Esophagus squamous epithelium (tissue), 5 donors: ENCODE measurements at regions not wholly inside any gene's neighbourhood (a gene's known extent, or its start where the extent isn't known, plus 50 kb on each side); places are given as distances from the start of the nearest gene placed in this dataset.

Experiments
- DNase-seq: peaks from one replicate; lab custom pipeline; 2025; lab: John Stamatoyannopoulos, UW
- H3K27ac ChIP-seq, 4 donors: fragments of 200-600 bp; sonication (generic); one replicate each; pipeline ENCODE4 v1.5.1; 2016 to 2019; ENCODE audit warnings: mild to moderate bottlenecking in 1 of 4
- H3K27me3 ChIP-seq, 4 donors: fragments of 200-600 bp; sonication (generic); 1 replicate in 3 of 4; 2 replicates in 1 of 4; pipeline versions ENCODE4 v1.5.1 to v1.6.0; 2017 to 2021; ENCODE audit warnings: antibody characterized with exemption in 1 of 4
- H3K36me3 ChIP-seq, 3 donors: fragments of 200-600 bp; sonication (generic); one replicate each; pipeline ENCODE4 v1.5.1; 2016 to 2019
- H3K4me1 ChIP-seq, 3 donors: fragments of 200-600 bp; sonication (generic); one replicate each; pipeline ENCODE4 v1.5.1; 2017 to 2019
- H3K4me3 ChIP-seq, 4 donors: fragments of 200-600 bp; sonication (generic); 1 replicate in 3 of 4; 2 replicates in 1 of 4; pipeline ENCODE4 v1.5.1; 2016 to 2019; ENCODE audit warnings: mild to moderate bottlenecking in 2 of 4, moderate library complexity in 1 of 4
- H3K9me3 ChIP-seq, 3 donors: fragments of 200-600 bp; sonication (generic); one replicate each; pipeline ENCODE4 v1.5.1; 2016 to 2019
- POLR2A ChIP-seq, 4 donors: fragments of 450-650 bp; IDR thresholded peaks; one replicate each; pipeline ENCODE4 v1.6.1; 2017; ENCODE audit warnings: antibody characterized with exemption in 4 of 4, mild to moderate bottlenecking in 4 of 4, moderate library complexity in 3 of 4
- WGBS, 2 donors: methylation state at CpG; one replicate each; pipeline ENCODE4 v1.1.5; 2018; 5-methylcytosine and 5-hydroxymethylcytosine counted together
- intact Hi-C: fragments of 100-400 bp; cut with DNase I; formaldehyde crosslinking; loops from one replicate; pipeline ENCODE4 v1.15.0; 2022
- TF ChIP-seq, protein P1 (sequence below), 6 experiments: fragments of 450-650 bp in 4 of 6; fragments of 200-600 bp in 2 of 6; sonication (generic) in 2 of 6; IDR thresholded peaks; one replicate each; pipeline ENCODE4 v1.5.1; 2016 to 2019; ENCODE audit warnings: antibody characterized with exemption in 6 of 6, mild to moderate bottlenecking in 4 of 6, moderate library complexity in 4 of 6
- donor health status: DM: yes; HTN: yes; CAD: no.

DNA sequence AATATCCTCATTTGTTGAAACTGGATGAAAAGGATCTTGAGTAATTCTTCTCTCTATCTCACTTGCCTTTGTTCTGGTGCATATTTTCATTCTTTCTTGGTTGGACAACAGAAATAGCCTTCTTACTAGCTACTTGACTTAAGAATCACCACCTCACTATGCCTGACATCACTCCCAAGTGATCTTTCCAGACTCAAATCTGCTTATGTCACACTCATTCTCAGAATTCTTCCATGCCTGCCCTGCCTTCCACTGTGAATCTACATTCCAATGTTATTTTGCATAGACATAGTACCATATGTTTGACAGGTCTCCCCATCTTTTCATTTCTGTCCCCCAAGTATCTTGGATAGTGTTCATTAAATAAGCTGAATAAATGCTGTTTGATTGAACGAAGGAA is 78.5 kb upstream of the DPYD start:
- Histone ChIP-seq H3K4me1 (no peaks in the 10 kb centered on the region), H3K36me3 (no peaks in the 10 kb centered on the region), H3K4me3 (no peak overlapping the region), H3K9me3 (no peaks in the 10 kb centered on the region), H3K27me3 (no peaks in the 10 kb centered on the region), H3K27ac (no peak overlapping the region)
- no peak for TF ChIP-seq POLR2A (IDR thresholded peaks at IDR 0.05)
- TF ChIP-seq, protein P1, sequence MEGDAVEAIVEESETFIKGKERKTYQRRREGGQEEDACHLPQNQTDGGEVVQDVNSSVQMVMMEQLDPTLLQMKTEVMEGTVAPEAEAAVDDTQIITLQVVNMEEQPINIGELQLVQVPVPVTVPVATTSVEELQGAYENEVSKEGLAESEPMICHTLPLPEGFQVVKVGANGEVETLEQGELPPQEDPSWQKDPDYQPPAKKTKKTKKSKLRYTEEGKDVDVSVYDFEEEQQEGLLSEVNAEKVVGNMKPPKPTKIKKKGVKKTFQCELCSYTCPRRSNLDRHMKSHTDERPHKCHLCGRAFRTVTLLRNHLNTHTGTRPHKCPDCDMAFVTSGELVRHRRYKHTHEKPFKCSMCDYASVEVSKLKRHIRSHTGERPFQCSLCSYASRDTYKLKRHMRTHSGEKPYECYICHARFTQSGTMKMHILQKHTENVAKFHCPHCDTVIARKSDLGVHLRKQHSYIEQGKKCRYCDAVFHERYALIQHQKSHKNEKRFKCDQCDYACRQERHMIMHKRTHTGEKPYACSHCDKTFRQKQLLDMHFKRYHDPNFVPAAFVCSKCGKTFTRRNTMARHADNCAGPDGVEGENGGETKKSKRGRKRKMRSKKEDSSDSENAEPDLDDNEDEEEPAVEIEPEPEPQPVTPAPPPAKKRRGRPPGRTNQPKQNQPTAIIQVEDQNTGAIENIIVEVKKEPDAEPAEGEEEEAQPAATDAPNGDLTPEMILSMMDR (IDR thresholded peaks at IDR 0.05): no peak
- 23 to 53% methylated on average over 1 of the region's 1 CpG for WGBS, 2 donors
- intact Hi-C loops: no loop called here
- DNase-seq: no peak

DNA sequence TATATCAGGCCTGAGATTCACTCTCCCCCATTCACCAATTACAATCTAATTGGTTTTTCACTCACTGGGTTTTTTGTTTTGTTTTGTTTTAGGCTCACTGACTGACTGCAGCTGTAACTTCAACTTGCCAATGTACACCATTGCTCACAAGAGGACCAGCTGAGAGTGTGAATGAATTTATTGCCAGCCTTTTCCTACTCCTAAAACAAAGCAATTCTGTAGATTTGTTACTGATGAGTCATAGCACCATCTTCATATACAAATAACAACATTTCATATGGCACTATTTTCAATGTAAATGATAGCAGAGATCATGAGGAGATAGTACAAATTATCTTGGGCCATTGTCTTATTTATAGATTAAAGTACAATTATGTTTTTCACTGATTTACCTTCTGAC is 76.0 kb upstream of the DPYD start:
- Histone ChIP-seq H3K9me3 (no peaks in the 10 kb centered on the region), H3K4me1 (no peaks in the 10 kb centered on the region), H3K4me3 (no peak overlapping the region), H3K36me3 (no peaks in the 10 kb centered on the region), H3K27me3 (no peaks in the 10 kb centered on the region), H3K27ac (no peak overlapping the region)
- TF ChIP-seq, protein P1 (IDR thresholded peaks at IDR 0.05): no peak
- no peak for TF ChIP-seq POLR2A (IDR thresholded peaks at IDR 0.05)
- DNase-seq: no peak
- intact Hi-C loops: no loop called here

DNA sequence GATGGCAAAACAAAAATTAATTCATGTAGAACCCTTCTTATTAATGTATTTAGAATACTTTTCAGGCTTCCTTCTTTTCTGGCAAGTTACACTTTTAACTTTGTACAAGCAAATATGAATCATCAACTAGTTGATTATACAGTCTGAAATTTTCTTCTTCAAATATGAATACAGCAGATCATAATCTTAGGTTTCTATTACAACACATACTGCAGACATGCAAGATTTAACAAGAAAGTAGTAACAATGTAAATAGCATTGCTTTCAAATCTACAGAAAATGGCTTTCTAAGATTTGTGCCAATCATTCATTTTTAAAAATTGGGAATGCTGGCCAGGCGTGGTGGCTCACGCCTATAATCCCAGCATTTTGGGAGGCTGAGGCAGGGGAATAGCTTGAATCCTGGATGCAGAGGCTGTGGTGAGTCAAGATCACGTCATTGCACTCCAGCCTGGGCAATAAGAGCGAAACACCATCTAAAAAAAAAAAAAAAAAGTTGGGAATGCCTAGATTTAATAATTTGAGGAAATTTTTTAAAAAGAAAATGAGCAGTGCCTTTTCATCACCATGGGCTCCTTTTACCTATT is 68.4 kb upstream of the DPYD start:
- Histone ChIP-seq H3K4me1 (no peaks in the 10 kb centered on the region), H3K27ac (no peak overlapping the region), H3K36me3 (no peaks in the 10 kb centered on the region), H3K9me3 (no peaks in the 10 kb centered on the region), H3K27me3 (no peaks in the 10 kb centered on the region), H3K4me3 (no peak overlapping the region)
- 38 to 57% methylated on average over 4 of the region's 4 CpGs for WGBS, 2 donors
- intact Hi-C loops: no loop called here
- DNase-seq: no peak
- TF ChIP-seq, protein P1 (IDR thresholded peaks at IDR 0.05): no peak
- TF ChIP-seq POLR2A (IDR thresholded peaks at IDR 0.05): no peak

DNA sequence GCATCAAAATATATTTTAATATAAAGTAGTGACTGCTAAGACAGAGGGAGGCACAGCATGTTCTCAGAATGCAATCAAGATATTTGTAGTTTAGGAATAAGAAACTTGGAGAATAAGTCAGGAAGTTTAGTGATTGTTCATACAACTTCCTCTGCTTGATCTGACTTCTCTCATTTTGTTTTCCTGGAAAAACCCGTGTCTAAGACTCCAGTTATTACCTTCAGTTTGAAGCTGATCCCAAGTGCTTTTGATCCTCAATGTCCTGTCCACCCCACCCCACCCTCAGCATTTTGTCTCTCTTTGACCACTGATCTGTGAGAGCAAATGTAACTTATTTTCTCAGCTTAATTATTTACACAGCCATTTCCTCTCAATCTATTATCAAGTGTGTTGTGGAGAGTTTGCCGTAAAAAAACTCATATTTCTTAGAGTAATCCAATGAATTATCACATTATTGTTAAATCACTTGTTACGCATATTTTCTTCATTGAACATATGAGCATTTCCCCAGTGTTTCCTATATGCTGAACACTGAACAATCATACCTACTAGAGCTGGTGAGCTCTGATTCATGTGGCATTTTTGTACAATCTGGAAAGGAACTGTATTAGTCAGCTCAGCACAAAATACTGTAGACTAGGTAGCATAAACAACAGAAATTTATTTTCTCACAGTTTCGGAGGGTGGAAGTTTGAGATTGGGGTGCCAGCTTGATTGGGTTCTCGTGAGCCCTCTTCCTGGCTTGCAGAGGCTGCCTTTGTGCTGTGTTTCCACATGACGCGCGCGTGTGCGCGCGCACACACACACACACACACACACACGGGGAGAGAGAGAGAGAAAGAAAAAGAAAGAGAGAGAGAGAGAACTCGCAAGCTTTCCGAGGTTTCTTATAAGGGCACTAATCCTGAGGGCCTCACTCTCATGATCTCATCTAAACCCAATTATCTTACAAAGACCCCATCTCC is 65.5 kb upstream of the DPYD start:
- Histone ChIP-seq H3K9me3 (no peaks in the 10 kb centered on the region), H3K36me3 (no peaks in the 10 kb centered on the region), H3K4me1 (no peaks in the 10 kb centered on the region), H3K4me3 (no peak overlapping the region), H3K27ac (no peak overlapping the region), H3K27me3 (no peaks in the 10 kb centered on the region)
- DNase-seq: no peak
- intact Hi-C loops: no loop called here
- TF ChIP-seq POLR2A (IDR thresholded peaks at IDR 0.05): no peak
- TF ChIP-seq, protein P1 (IDR thresholded peaks at IDR 0.05): no peak
- WGBS, 2 donors: 83 to 85% methylated on average over 15 of the region's 15 CpGs

DNA sequence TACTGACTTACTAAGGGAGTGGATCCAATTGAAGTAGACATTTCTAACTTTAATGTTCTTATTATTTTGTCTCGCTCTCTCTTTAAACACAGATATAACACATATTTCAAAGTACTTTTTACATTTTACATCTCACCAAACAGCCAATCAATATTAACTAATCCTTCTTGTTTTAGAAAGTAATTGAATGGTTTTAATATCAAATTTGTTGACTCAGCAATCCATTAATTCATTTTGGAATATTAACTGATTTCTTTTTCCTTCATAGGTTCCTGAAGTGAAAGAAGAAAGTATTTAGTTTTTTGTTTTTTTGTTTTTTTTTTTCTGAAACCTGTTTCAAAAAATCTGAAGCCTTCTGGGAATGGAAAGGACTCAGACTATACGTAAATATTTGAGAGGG is 62.3 kb upstream of the DPYD start:
- H3K27ac ChIP-seq: no peak overlapping the region
- TF ChIP-seq POLR2A (IDR thresholded peaks at IDR 0.05): no peak
- TF ChIP-seq, protein P1 (IDR thresholded peaks at IDR 0.05): no peak
- no peaks in the 10 kb centered on the region for H3K36me3 ChIP-seq
- no peak overlapping the region for H3K4me3 ChIP-seq
- no peaks in the 10 kb centered on the region for H3K9me3 ChIP-seq
- H3K4me1 ChIP-seq: no peaks in the 10 kb centered on the region
- intact Hi-C loops: no loop called here
- no peaks in the 10 kb centered on the region for H3K27me3 ChIP-seq
- WGBS, 2 donors: 91 to 92% methylated on average over 2 of the region's 2 CpGs
- no peak for DNase-seq
